ENCODE measurements at regions not wholly inside any gene's neighbourhood (a gene's known extent, or its start where the extent isn't known, plus 50 kb on each side); places are given as distances from the start of the nearest gene placed in this dataset.
"Not testable (repeated sequence)": the region's sequence is repeated elsewhere in the genome, so short reads cannot be mapped to it uniquely, and the experiment has no call there.

- H3K4me1 ChIP-seq (ENCODE audit: insufficient read depth, low read length), result no peaks in the 10 kb centered on the region
- no peak overlapping the region for H3K27ac ChIP-seq (ENCODE audit: low read length)
- H3K27me3 ChIP-seq (ENCODE audit: insufficient read depth, low read length), result no peaks in the 10 kb centered on the region
- no peak overlapping the region for H3K9ac ChIP-seq (ENCODE audit: low read depth, low read length)
- H3K36me3 ChIP-seq (ENCODE audit: insufficient read depth, low read depth, low read length), result no peaks in the 10 kb centered on the region
- H3K9me3 ChIP-seq (ENCODE audit: insufficient read depth, low read depth, low read length), result no peaks in the 10 kb centered on the region
- H3K4me3 ChIP-seq (ENCODE audit: low read length), result no peak overlapping the region
Measured at GRCh38 chr4:20017777-20018115, 234.0 kb upstream of the SLIT2 start.

GRCh38 chr4:20017070-20017776, 234.5 kb upstream of the SLIT2 start:
- no peaks in the 10 kb centered on the region for H3K4me1 ChIP-seq (ENCODE audit: insufficient read depth, low read length)
- H3K27me3 ChIP-seq (ENCODE audit: insufficient read depth, low read length), result no peaks in the 10 kb centered on the region
- no peaks in the 10 kb centered on the region for H3K9me3 ChIP-seq (ENCODE audit: insufficient read depth, low read depth, low read length)
- no peaks in the 10 kb centered on the region for H3K36me3 ChIP-seq (ENCODE audit: insufficient read depth, low read depth, low read length)
- H3K27ac ChIP-seq (ENCODE audit: low read length), result no peak overlapping the region
- H3K9ac ChIP-seq (ENCODE audit: low read depth, low read length), result no peak overlapping the region
- H3K4me3 ChIP-seq (ENCODE audit: low read length), result no peak overlapping the region

DNA sequence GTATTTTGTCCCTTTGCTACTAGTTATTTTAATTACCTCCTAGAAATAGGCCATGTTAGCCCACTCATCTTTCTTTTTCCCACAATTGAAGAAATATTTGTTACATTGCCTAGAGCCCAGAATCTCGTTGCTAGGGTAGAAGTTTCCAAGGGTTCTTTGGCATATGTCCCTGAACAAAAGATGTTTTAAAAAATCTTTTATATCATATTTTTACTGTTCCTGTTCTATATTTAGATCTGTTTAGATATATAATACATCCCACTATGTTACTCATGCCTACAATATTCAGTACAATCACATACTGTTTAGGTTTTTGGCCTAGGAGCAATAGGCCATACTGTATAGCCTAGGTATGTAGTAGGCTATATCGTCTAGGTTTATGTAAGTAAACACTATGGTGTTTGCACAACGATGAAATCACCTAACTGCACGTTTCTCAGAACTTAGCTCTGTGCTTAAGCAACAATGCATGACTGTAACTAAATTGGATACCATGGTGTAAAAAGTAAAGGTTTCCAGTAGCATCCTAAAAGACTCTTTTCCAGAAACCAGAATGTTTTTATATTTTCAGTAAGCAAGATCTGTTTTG, 236.0 kb upstream of the SLIT2 start:
- H3K9me3 ChIP-seq (ENCODE audit: insufficient read depth, low read depth, low read length), result no peaks in the 10 kb centered on the region
- no peak overlapping the region for H3K9ac ChIP-seq (ENCODE audit: low read depth, low read length)
- no peaks in the 10 kb centered on the region for H3K27me3 ChIP-seq (ENCODE audit: insufficient read depth, low read length)
- no peak overlapping the region for H3K4me3 ChIP-seq (ENCODE audit: low read length)
- no peaks in the 10 kb centered on the region for H3K36me3 ChIP-seq (ENCODE audit: insufficient read depth, low read depth, low read length)
- no peak overlapping the region for H3K27ac ChIP-seq (ENCODE audit: low read length)
- H3K4me1 ChIP-seq (ENCODE audit: insufficient read depth, low read length), result no peaks in the 10 kb centered on the region

GRCh38 chr4:20003836-20004558, 247.7 kb upstream of the SLIT2 start:
- not testable (repeated sequence) for H3K4me3 ChIP-seq (ENCODE audit: low read length); H3K9me3 ChIP-seq (ENCODE audit: insufficient read depth, low read depth, low read length)

GRCh38 chr4:19999775-20000414, 251.8 kb upstream of the SLIT2 start:
- H3K4me1 ChIP-seq (ENCODE audit: insufficient read depth, low read length), result no peaks in the 10 kb centered on the region
- H3K4me3 ChIP-seq (ENCODE audit: low read length), result no peak overlapping the region
- H3K27me3 ChIP-seq (ENCODE audit: insufficient read depth, low read length), result no peaks in the 10 kb centered on the region
- no peak overlapping the region for H3K27ac ChIP-seq (ENCODE audit: low read length)
- no peak overlapping the region for H3K9ac ChIP-seq (ENCODE audit: low read depth, low read length)
- no peaks in the 10 kb centered on the region for H3K9me3 ChIP-seq (ENCODE audit: insufficient read depth, low read depth, low read length)
- H3K36me3 ChIP-seq (ENCODE audit: insufficient read depth, low read depth, low read length), result no peaks in the 10 kb centered on the region

More at GRCh38 chr4:20003836-20004558, 247.7 kb upstream of the SLIT2 start:
- not testable (repeated sequence) for H3K4me1 ChIP-seq (ENCODE audit: insufficient read depth, low read length); H3K27me3 ChIP-seq (ENCODE audit: insufficient read depth, low read length); H3K9ac ChIP-seq (ENCODE audit: low read depth, low read length); H3K27ac ChIP-seq (ENCODE audit: low read length); H3K36me3 ChIP-seq (ENCODE audit: insufficient read depth, low read depth, low read length)

- H3K27me3 ChIP-seq (ENCODE audit: insufficient read depth, low read length), result no peaks in the 10 kb centered on the region
Measured at GRCh38 chr4:19999276-19999675, 252.4 kb upstream of the SLIT2 start.

GRCh38 chr4:19993242-19993641, 258.5 kb upstream of the SLIT2 start:
- Histone ChIP-seq H3K27me3 (ENCODE audit: insufficient read depth, low read length) (no peaks in the 10 kb centered on the region), H3K4me1 (ENCODE audit: insufficient read depth, low read length) (no peaks in the 10 kb centered on the region), H3K4me3 (ENCODE audit: low read length) (no peak overlapping the region), H3K36me3 (ENCODE audit: insufficient read depth, low read depth, low read length) (no peaks in the 10 kb centered on the region), H3K9ac (ENCODE audit: low read depth, low read length) (no peak overlapping the region), H3K27ac (ENCODE audit: low read length) (no peak overlapping the region), H3K9me3 (ENCODE audit: insufficient read depth, low read depth, low read length) (no peaks in the 10 kb centered on the region)

More at GRCh38 chr4:19999276-19999675, 252.4 kb upstream of the SLIT2 start:
- Histone ChIP-seq H3K27ac (ENCODE audit: low read length) (no peak overlapping the region), H3K4me3 (ENCODE audit: low read length) (no peak overlapping the region), H3K36me3 (ENCODE audit: insufficient read depth, low read depth, low read length) (no peaks in the 10 kb centered on the region), H3K4me1 (ENCODE audit: insufficient read depth, low read length) (no peaks in the 10 kb centered on the region), H3K9ac (ENCODE audit: low read depth, low read length) (no peak overlapping the region), H3K9me3 (ENCODE audit: insufficient read depth, low read depth, low read length) (no peaks in the 10 kb centered on the region)

GRCh38 chr4:19992471-19993093, 259.1 kb upstream of the SLIT2 start:
- Histone ChIP-seq H3K4me1 (ENCODE audit: insufficient read depth, low read length) (no peaks in the 10 kb centered on the region), H3K27me3 (ENCODE audit: insufficient read depth, low read length) (no peaks in the 10 kb centered on the region), H3K4me3 (ENCODE audit: low read length) (no peak overlapping the region), H3K9ac (ENCODE audit: low read depth, low read length) (no peak overlapping the region), H3K36me3 (ENCODE audit: insufficient read depth, low read depth, low read length) (no peaks in the 10 kb centered on the region), H3K9me3 (ENCODE audit: insufficient read depth, low read depth, low read length) (no peaks in the 10 kb centered on the region), H3K27ac (ENCODE audit: low read length) (no peak overlapping the region)

GRCh38 chr4:19987746-19988145, 264.0 kb upstream of the SLIT2 start:
- Histone ChIP-seq H3K9me3 (ENCODE audit: insufficient read depth, low read depth, low read length) (no peaks in the 10 kb centered on the region), H3K36me3 (ENCODE audit: insufficient read depth, low read depth, low read length) (no peaks in the 10 kb centered on the region), H3K9ac (ENCODE audit: low read depth, low read length) (no peak overlapping the region), H3K4me3 (ENCODE audit: low read length) (no peak overlapping the region), H3K27ac (ENCODE audit: low read length) (no peak overlapping the region), H3K4me1 (ENCODE audit: insufficient read depth, low read length) (no peaks in the 10 kb centered on the region), H3K27me3 (ENCODE audit: insufficient read depth, low read length) (no peaks in the 10 kb centered on the region)

DNA sequence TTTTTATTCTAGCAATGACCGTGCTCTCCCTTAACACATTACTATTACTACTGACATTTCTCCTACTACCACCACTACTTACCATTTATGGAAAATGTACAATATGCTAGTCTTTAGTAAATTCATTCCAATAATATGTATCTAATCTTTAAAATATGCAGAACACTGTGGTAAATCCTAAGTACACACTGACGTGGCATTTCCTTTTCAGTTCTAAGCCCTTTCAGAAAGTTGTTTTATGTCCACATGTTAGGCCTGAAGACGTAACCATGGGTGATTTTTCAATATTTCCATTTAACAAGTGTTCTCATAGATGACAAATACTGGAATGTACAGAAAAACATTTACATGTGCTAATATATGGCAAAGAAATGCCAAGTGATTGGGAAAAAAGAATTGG, 268.6 kb upstream of the SLIT2 start:
- H3K27me3 ChIP-seq (ENCODE audit: insufficient read depth, low read length), result no peaks in the 10 kb centered on the region
- no peaks in the 10 kb centered on the region for H3K4me1 ChIP-seq (ENCODE audit: insufficient read depth, low read length)
- no peaks in the 10 kb centered on the region for H3K36me3 ChIP-seq (ENCODE audit: insufficient read depth, low read depth, low read length)
- peaks cover 13% of the 10 kb centered on the region; the same call in 1 of the 2 replicates for H3K9me3 ChIP-seq (ENCODE audit: insufficient read depth, low read depth, low read length)
- no peak overlapping the region for H3K27ac ChIP-seq (ENCODE audit: low read length)
- no peak overlapping the region for H3K4me3 ChIP-seq (ENCODE audit: low read length)
- no peak overlapping the region for H3K9ac ChIP-seq (ENCODE audit: low read depth, low read length)

- Histone ChIP-seq H3K4me3 (ENCODE audit: low read length) (no peak overlapping the region), H3K9ac (ENCODE audit: low read depth, low read length) (no peak overlapping the region), H3K4me1 (ENCODE audit: insufficient read depth, low read length) (no peaks in the 10 kb centered on the region), H3K27me3 (ENCODE audit: insufficient read depth, low read length) (no peaks in the 10 kb centered on the region), H3K9me3 (ENCODE audit: insufficient read depth, low read depth, low read length) (peaks cover 18% of the 10 kb centered on the region), H3K36me3 (ENCODE audit: insufficient read depth, low read depth, low read length) (no peaks in the 10 kb centered on the region), H3K27ac (ENCODE audit: low read length) (no peak overlapping the region)
Measured at GRCh38 chr4:19982556-19982955, 269.1 kb upstream of the SLIT2 start.
